B cell (primary cell): ENCODE measurements at regions not wholly inside any gene's neighbourhood (a gene's known extent, or its start where the extent isn't known, plus 50 kb on each side); places are given as distances from the start of the nearest gene placed in this dataset.

ENCODE experiments used
- ATAC-seq: fragments of 200-7000 bp; cut with Tn5 transposase; one replicate; pipeline ENCODE4 v1.10.0; 2021; ENCODE audit warnings: low read depth, mild to moderate bottlenecking, moderate number of reproducible peaks, moderate library complexity
- CTCF ChIA-PET: fragments of 350-600 bp; sonication (Branson Sonifier 250); formaldehyde crosslinking; loops from one replicate; lab custom pipeline; 2021; ENCODE audit warnings: antibody characterized with exemption, inconsistent platforms; lab: Charles Lee
- POLR2A ChIA-PET: fragments of 350-600 bp; sonication (Branson Sonifier 250); formaldehyde crosslinking; loops from one replicate; lab custom pipeline; 2021; ENCODE audit warnings: antibody characterized with exemption; lab: Charles Lee
- DNase-seq: peaks from one replicate; pipeline ENCODE4 v3.0.0; 2013
- H2AFZ ChIP-seq: 2 replicates; pipeline ENCODE4 v1.6.1; 2012; ENCODE audit warnings: mild to moderate bottlenecking, low read depth, low read length; ENCODE audit not compliant: insufficient read depth, poor library complexity, severe bottlenecking
- H3K27ac ChIP-seq, 2 donors: 1 replicate in 1 of 2; 2 replicates in 1 of 2; pipeline ENCODE4 v1.5.1; 2012 to 2013; ENCODE audit warnings: low read length in 2 of 2, mild to moderate bottlenecking in 2 of 2, moderate library complexity in 1 of 2
- H3K27me3 ChIP-seq, 4 experiments: fragments of 200-600 bp in 1 of 4; sonication (generic) in 1 of 4; replicated peaks in 1 of 4; 1 replicate in 2 of 4; 2 replicates in 2 of 4; pipeline versions ENCODE4 v1.6.1 to v1.7.0; 2013 to 2016; ENCODE audit warnings: low read length in 3 of 4, mild to moderate bottlenecking in 2 of 4, mixed read lengths in 1 of 4, moderate library complexity in 1 of 4; ENCODE audit not compliant: insufficient read depth in 4 of 4, control insufficient read depth in 3 of 4; ENCODE audit errors: control extremely low read depth in 1 of 4
- H3K36me3 ChIP-seq, 2 experiments: replicated peaks in 1 of 2; 1 replicate in 1 of 2; 2 replicates in 1 of 2; pipeline versions ENCODE4 v1.6.1 to v1.7.1; 2013; ENCODE audit warnings: low read length in 1 of 2; ENCODE audit not compliant: insufficient read depth in 2 of 2, control insufficient read depth in 1 of 2; ENCODE audit errors: control extremely low read depth in 1 of 2, extremely low read depth in 1 of 2
- H3K4me1 ChIP-seq, 2 donors: fragments of 200-600 bp in 1 of 2; sonication (generic) in 1 of 2; 1 replicate in 1 of 2; 2 replicates in 1 of 2; pipeline versions ENCODE4 v1.5.1 to v1.6.1; 2013 to 2017; ENCODE audit warnings: low read length in 2 of 2; ENCODE audit not compliant: control insufficient read depth in 2 of 2, insufficient read depth in 2 of 2
- H3K4me2 ChIP-seq: replicated peaks from 2 replicates; pipeline ENCODE3; 2012; ENCODE audit warnings: mild to moderate bottlenecking, low read depth, low read length; ENCODE audit not compliant: poor library complexity, severe bottlenecking
- H3K4me3 ChIP-seq, 5 experiments: fragments of 200-600 bp in 1 of 5; sonication (generic) in 1 of 5; 1 replicate in 3 of 5; 2 replicates in 2 of 5; pipeline versions ENCODE4 v1.5.1 to v1.7.0; 2011 to 2016; ENCODE audit warnings: low read length in 4 of 5, mild to moderate bottlenecking in 4 of 5, low read depth in 2 of 5, control low read depth in 1 of 5, moderate library complexity in 1 of 5; ENCODE audit not compliant: insufficient read depth in 1 of 5; ENCODE audit errors: control extremely low read depth in 1 of 5, extremely low read depth in 1 of 5
- H3K79me2 ChIP-seq: fragments of 200-600 bp; sonication (generic); one replicate; pipeline ENCODE4 v1.6.0; 2016; ENCODE audit warnings: low read length; ENCODE audit not compliant: control insufficient read depth, insufficient read depth
- H3K9ac ChIP-seq: fragments of 200-600 bp; sonication (generic); 2 replicates; pipeline ENCODE4 v1.6.1; 2017; ENCODE audit warnings: mild to moderate bottlenecking, low read length, moderate library complexity
- H3K9me3 ChIP-seq, 3 donors: one replicate each; pipeline versions ENCODE4 v1.6.1 to v1.7.1; 2013; ENCODE audit warnings: low read length in 2 of 3; ENCODE audit not compliant: control insufficient read depth in 2 of 3, insufficient read depth in 1 of 3; ENCODE audit errors: control extremely low read depth in 1 of 3
- H4K20me1 ChIP-seq: 2 replicates; pipeline ENCODE4 v1.6.0; 2012; ENCODE audit warnings: mild to moderate bottlenecking, low read length; ENCODE audit not compliant: insufficient read depth, control insufficient read depth, poor library complexity, severe bottlenecking
- H3K27ac Mint-ChIP-seq: one replicate; pipeline ENCODE4 v1.8.0; 2021; ENCODE audit warnings: mixed read lengths
- H3K27me3 Mint-ChIP-seq: one replicate; pipeline ENCODE4 v1.8.0; 2021; ENCODE audit warnings: mixed read lengths
- H3K4me1 Mint-ChIP-seq: one replicate; pipeline ENCODE4 v1.8.0; 2021; ENCODE audit warnings: mixed read lengths
- H3K4me3 Mint-ChIP-seq: one replicate; pipeline ENCODE4 v1.8.0; 2021; ENCODE audit warnings: mixed read lengths
- H3K9me3 Mint-ChIP-seq: one replicate; pipeline ENCODE4 v1.8.0; 2022; ENCODE audit warnings: mixed read lengths; ENCODE audit not compliant: insufficient read depth
- CTCF ChIP-seq: fragments of 200-600 bp; IDR thresholded peaks from one replicate; pipeline ENCODE4 v1.8.0; 2022; ENCODE audit warnings: antibody characterized with exemption, mild to moderate bottlenecking
- EZH2 ChIP-seq: IDR thresholded peaks from 2 replicates; pipeline ENCODE4 v1.6.1; 2012; ENCODE audit warnings: borderline replicate concordance, low read depth, mild to moderate bottlenecking, moderate library complexity, low read length; ENCODE audit not compliant: insufficient read depth, poor library complexity, severe bottlenecking
- WGBS: methylation state at CpG from one replicate; pipeline ENCODE4 v1.1.5; 2013; ENCODE audit warnings: missing lambda C conversion rate; ENCODE audit not compliant: insufficient coverage; 5-methylcytosine and 5-hydroxymethylcytosine counted together
- intact Hi-C: fragments of 100-400 bp; cut with micrococcal nuclease; formaldehyde crosslinking; loops from one replicate; pipeline ENCODE4 v1.10.0; 2022

- ChIA-PET CTCF (no interaction called here), POLR2A (no interaction called here)
- Histone ChIP-seq H3K79me2 (no peaks in the 10 kb centered on the region), H3K9me3 (peaks cover 0 to 7% (median 0%) of the 10 kb centered on the region in 3 donors), H3K27ac (no peak overlapping the region), H3K4me1 (no peaks in the 10 kb centered on the region), H3K4me3 (no peak overlapping the region), H4K20me1 (no peaks in the 10 kb centered on the region), H3K4me2 (no peak overlapping the region), H3K9ac (no peak overlapping the region), H3K36me3 (no peaks in the 10 kb centered on the region), H2AFZ (no peak overlapping the region), H3K27me3 (no peaks in the 10 kb centered on the region)
- Mint-ChIP-seq H3K4me1 (no peaks in the 10 kb centered on the region), H3K9me3 (peaks cover 5% of the 10 kb centered on the region), H3K4me3 (no peak overlapping the region), H3K27me3 (no peaks in the 10 kb centered on the region), H3K27ac (no peak overlapping the region)
- WGBS = no CpG with 5 or more reads among the region's 2 CpGs
- DNase-seq = no peak
- intact Hi-C loops = no loop called here
- ATAC-seq = no peak
- TF ChIP-seq EZH2 = no peak
- TF ChIP-seq CTCF = no peak
Measured at GRCh38 chr2:52933878-52934277, 833.7 kb upstream of the CHAC2 start.

GRCh38 chr2:52931660-52932059, 835.9 kb upstream of the CHAC2 start:
- no peaks in the 10 kb centered on the region for H4K20me1 ChIP-seq
- H3K27me3 ChIP-seq = no peaks in the 10 kb centered on the region
- CTCF ChIA-PET = no interaction called here
- H3K79me2 ChIP-seq = no peaks in the 10 kb centered on the region
- Mint-ChIP-seq H3K27me3 (no peaks in the 10 kb centered on the region), H3K27ac (no peak overlapping the region), H3K9me3 (peaks cover 6% of the 10 kb centered on the region), H3K4me3 (no peak overlapping the region), H3K4me1 (no peaks in the 10 kb centered on the region)
- WGBS = no CpG with 5 or more reads among the region's 1 CpG
- no peaks in the 10 kb centered on the region for H3K36me3 ChIP-seq
- no peak overlapping the region for H3K27ac ChIP-seq
- H3K4me3 ChIP-seq = no peak overlapping the region
- no peak for ATAC-seq
- intact Hi-C loops = no loop called here
- peaks cover 0 to 7% (median 0%) of the 10 kb centered on the region in 3 donors for H3K9me3 ChIP-seq
- no peak for DNase-seq
- POLR2A ChIA-PET = no interaction called here
- no peaks in the 10 kb centered on the region for H3K4me1 ChIP-seq
- TF ChIP-seq CTCF (no peak), EZH2 (no peak)
- no peak overlapping the region for H3K4me2 ChIP-seq
- no peak overlapping the region for H3K9ac ChIP-seq
- H2AFZ ChIP-seq = no peak overlapping the region
